ENCODE measurements at regions not wholly inside any gene's neighbourhood (a gene's known extent, or its start where the extent isn't known, plus 50 kb on each side); places are given as distances from the start of the nearest gene placed in this dataset.

GRCh38 chr16:79359082-79359481 is 241.5 kb downstream of the MAF start:
- no peaks in the 10 kb centered on the region for H3K36me3 ChIP-seq
- no peak for ATAC-seq
- H3K27me3 ChIP-seq: no peaks in the 10 kb centered on the region
- no peaks in the 10 kb centered on the region for H3K4me1 ChIP-seq
- no peak for TF ChIP-seq CTCF (IDR thresholded peaks at IDR 0.05)
- no peaks in the 10 kb centered on the region for H3K9me3 ChIP-seq
- H3K27ac ChIP-seq: no peak overlapping the region
- intact Hi-C loops (cut with DNase I): no loop called here
- no peak for DNase-seq
- no peak overlapping the region for H3K4me3 ChIP-seq

GRCh38 chr16:79358188-79358587 is 242.3 kb downstream of the MAF start:
- intact Hi-C loops (cut with DNase I): no loop called here
- no peak for ATAC-seq
- TF ChIP-seq CTCF (IDR thresholded peaks at IDR 0.05): no peak
- no peaks in the 10 kb centered on the region for H3K9me3 ChIP-seq
- H3K4me1 ChIP-seq: no peaks in the 10 kb centered on the region
- no peaks in the 10 kb centered on the region for H3K27me3 ChIP-seq
- DNase-seq: no peak
- H3K36me3 ChIP-seq: no peaks in the 10 kb centered on the region
- H3K4me3 ChIP-seq: no peak overlapping the region
- H3K27ac ChIP-seq: no peak overlapping the region

GRCh38 chr16:79355600-79356358 is 244.8 kb downstream of the MAF start:
- H3K27me3 ChIP-seq: no peaks in the 10 kb centered on the region
- DNase-seq: no peak
- H3K4me3 ChIP-seq: no peak overlapping the region
- H3K4me1 ChIP-seq: no peaks in the 10 kb centered on the region
- ATAC-seq: no peak
- H3K27ac ChIP-seq: no peak overlapping the region
- H3K36me3 ChIP-seq: no peaks in the 10 kb centered on the region
- intact Hi-C loops (cut with DNase I): no loop called here
- TF ChIP-seq CTCF (IDR thresholded peaks at IDR 0.05): no peak
- H3K9me3 ChIP-seq: no peaks in the 10 kb centered on the region

GRCh38 chr16:79351927-79352326 is 248.6 kb downstream of the MAF start:
- intact Hi-C loops (cut with DNase I): no loop called here
- Histone ChIP-seq H3K9me3 (no peaks in the 10 kb centered on the region), H3K4me1 (no peaks in the 10 kb centered on the region), H3K36me3 (no peaks in the 10 kb centered on the region), H3K27ac (no peak overlapping the region), H3K4me3 (no peak overlapping the region), H3K27me3 (no peaks in the 10 kb centered on the region)
- DNase-seq (no peak), ATAC-seq (no peak)
- no peak for TF ChIP-seq CTCF (IDR thresholded peaks at IDR 0.05)

GRCh38 chr16:79349803-79350202 is 250.7 kb downstream of the MAF start:
- Histone ChIP-seq H3K36me3 (no peaks in the 10 kb centered on the region), H3K27me3 (no peaks in the 10 kb centered on the region), H3K9me3 (no peaks in the 10 kb centered on the region), H3K4me3 (no peak overlapping the region), H3K27ac (no peak overlapping the region), H3K4me1 (no peaks in the 10 kb centered on the region)
- no peak for TF ChIP-seq CTCF (IDR thresholded peaks at IDR 0.05)
- DNase-seq: no peak
- no peak for ATAC-seq
- intact Hi-C loops (cut with DNase I): no loop called here
